PC-3 (cell line): ENCODE measurements at regions not wholly inside any gene's neighbourhood (a gene's known extent, or its start where the extent isn't known, plus 50 kb on each side); places are given as distances from the start of the nearest gene placed in this dataset.
A peak's percentile ranks its signal among the peaks of the same experiment; 100 is the strongest.

ENCODE experiments used
- ATAC-seq: fragments of 200-7000 bp; cut with Tn5 transposase; 2 replicates; pipeline ENCODE4 v1.9.1; 2020; ENCODE audit warnings: mild to moderate bottlenecking, moderate library complexity
- BruUV-seq: library from RNA; stranded (reverse); fragments of 400-500 nt; replicated peaks from 2 replicates; lab custom pipeline; 2021; lab: Mats Ljungman, UMichigan
- CTCF ChIA-PET: fragments of 300-600 bp; sonication (Branson Sonifier 250); formaldehyde crosslinking; loops from one replicate; lab custom pipeline; 2022; ENCODE audit warnings: antibody characterized with exemption; lab: Charles Lee
- POLR2A ChIA-PET: fragments of 300-600 bp; sonication (Branson Sonifier 250); formaldehyde crosslinking; loops from one replicate; lab custom pipeline; 2022; ENCODE audit warnings: antibody characterized with exemption; ENCODE audit not compliant: unreplicated experiment; lab: Charles Lee
- DNase-seq: peaks from one replicate; pipeline ENCODE4 v3.0.0-alpha.2; 2015
- H2AFZ ChIP-seq: fragments of 300-600 bp; sonication (generic); 2 replicates; pipeline ENCODE4 v1.6.0; 2016; ENCODE audit warnings: antibody characterized with exemption, low read length
- H3F3A ChIP-seq: fragments of 300-600 bp; sonication (generic); one replicate; pipeline ENCODE4 v1.6.0; 2017; ENCODE audit warnings: antibody characterized with exemption, low read length, control low read depth, mild to moderate bottlenecking; ENCODE audit not compliant: unreplicated experiment
- H3K27ac ChIP-seq: fragments of 300-600 bp; sonication (generic); 2 replicates; pipeline ENCODE4 v1.5.1; 2016; ENCODE audit warnings: mild to moderate bottlenecking, low read length
- H3K27me3 ChIP-seq: fragments of 300-600 bp; sonication (generic); 2 replicates; pipeline ENCODE4 v1.6.1; 2016; ENCODE audit warnings: low read length, mixed read lengths
- H3K36me3 ChIP-seq: fragments of 300-600 bp; sonication (generic); 2 replicates; pipeline ENCODE4 v1.6.1; 2016; ENCODE audit warnings: low read depth, mixed run types, low read length, mixed read lengths
- H3K4me1 ChIP-seq: fragments of 300-600 bp; sonication (generic); 2 replicates; pipeline ENCODE4 v1.5.1; 2016; ENCODE audit warnings: low read length; ENCODE audit not compliant: insufficient read depth
- H3K4me2 ChIP-seq: fragments of 300-600 bp; sonication (generic); 2 replicates; pipeline ENCODE4 v1.6.0; 2016; ENCODE audit warnings: low read length
- H3K4me3 ChIP-seq: fragments of 300-600 bp; sonication (generic); 2 replicates; pipeline ENCODE4 v1.5.1; 2016; ENCODE audit warnings: mild to moderate bottlenecking, low read length, mixed read lengths
- H3K79me2 ChIP-seq: fragments of 300-600 bp; sonication (generic); 2 replicates; pipeline ENCODE4 v1.6.1; 2017; ENCODE audit warnings: low read length, mixed read lengths
- H3K9ac ChIP-seq: fragments of 300-600 bp; sonication (generic); 2 replicates; pipeline ENCODE4 v1.6.0; 2016; ENCODE audit warnings: mild to moderate bottlenecking, low read length
- H3K9me2 ChIP-seq: fragments of 300-600 bp; sonication (generic); replicated peaks from 2 replicates; pipeline ENCODE4 v1.6.1; 2016; ENCODE audit warnings: mixed run types, low read length, mixed read lengths
- H3K9me3 ChIP-seq: fragments of 300-600 bp; sonication (generic); 2 replicates; pipeline ENCODE4 v1.6.1; 2016; ENCODE audit warnings: low read length, mixed read lengths
- H4K20me1 ChIP-seq: fragments of 300-600 bp; sonication (generic); 2 replicates; pipeline ENCODE4 v1.6.1; 2016; ENCODE audit warnings: low read length, mixed read lengths
- EZH2 ChIP-seq: fragments of 300-600 bp; sonication (generic); IDR thresholded peaks from one replicate; pipeline ENCODE4 v1.6.1; 2017; ENCODE audit warnings: antibody characterized with exemption, mild to moderate bottlenecking, low read length; ENCODE audit not compliant: unreplicated experiment
- EZH2phosphoT487 ChIP-seq: fragments of 300-600 bp; sonication (generic); IDR thresholded peaks from 2 replicates; pipeline ENCODE4 v1.6.1; 2018; ENCODE audit warnings: mild to moderate bottlenecking, antibody characterized with exemption, low read length, borderline replicate concordance
- intact Hi-C: fragments of 100-400 bp; cut with micrococcal nuclease; formaldehyde crosslinking; loops from 2 replicates; pipeline ENCODE4 v1.9.0; 2023
- TF ChIP-seq, protein P1 (sequence below): fragments of 300-600 bp; sonication (generic); conservative IDR thresholded peaks from 2 replicates; pipeline ENCODE4 v1.5.1; 2017; ENCODE audit warnings: antibody characterized with exemption, low read depth, mild to moderate bottlenecking, low read length

DNA sequence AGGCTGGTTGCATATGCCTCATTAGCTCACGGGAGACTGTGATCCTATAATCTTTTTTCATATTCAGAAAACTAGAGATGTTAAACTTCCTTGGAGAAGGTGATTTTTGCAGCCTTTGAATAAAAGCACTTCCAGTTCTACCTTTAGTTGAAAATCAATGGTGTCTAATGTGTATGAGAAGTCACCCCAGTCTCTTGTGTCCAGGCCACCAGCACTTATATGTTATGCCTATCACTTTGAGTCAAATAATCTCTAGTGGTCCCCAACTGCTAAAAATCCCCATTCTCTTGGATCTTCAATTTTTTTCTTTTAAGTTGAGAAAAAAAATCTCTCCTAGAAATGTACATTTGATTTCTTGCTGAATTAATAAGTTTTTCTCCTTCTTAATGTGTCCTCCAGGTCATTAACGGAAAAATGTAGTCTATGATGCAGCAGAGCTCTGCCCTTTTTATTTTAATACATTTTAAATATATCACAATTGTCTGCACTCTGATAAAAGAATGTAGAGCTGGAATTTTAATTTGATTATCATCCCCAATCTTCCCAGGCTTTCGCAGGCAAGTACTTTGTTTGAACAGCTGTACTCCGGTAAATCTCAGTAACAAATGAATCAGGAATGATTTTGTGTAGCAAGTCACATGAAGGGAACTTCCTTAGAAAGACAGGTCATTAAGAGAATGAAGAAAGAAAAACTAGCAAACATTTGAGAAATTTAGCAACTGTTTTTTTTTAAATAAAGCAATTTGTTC is 147.0 kb downstream of the SOX4 start:
- ATAC-seq (no peak), DNase-seq (peak; percentile 62)
- intact Hi-C loops: loop anchor here (10.0 kb wide), 2 partner anchors 164 to 494 kb away; no protein-coding TSS in a partner anchor
- Histone ChIP-seq H3K36me3 (no peaks in the 10 kb centered on the region), H3K9me3 (no peaks in the 10 kb centered on the region), H3K27ac (peak overlapping the region; percentile 52), H3K9ac (0 out of 2 replicates have a peak overlapping the region, but pooled peaks have one; percentile 21), H3F3A (no peaks in the 10 kb centered on the region), H3K4me1 (peaks cover 58% of the 10 kb centered on the region), H4K20me1 (no peaks in the 10 kb centered on the region), H3K27me3 (no peaks in the 10 kb centered on the region), H3K79me2 (no peaks in the 10 kb centered on the region), H3K9me2 (no peaks in the 10 kb centered on the region), H2AFZ (no peak overlapping the region), H3K4me2 (peak overlapping the region; percentile 69), H3K4me3 (no peak overlapping the region; the same call in 1 of the 2 replicates)
- TF ChIP-seq EZH2 (no peak), EZH2phosphoT487 (no peak)
- TF ChIP-seq, protein P1, sequence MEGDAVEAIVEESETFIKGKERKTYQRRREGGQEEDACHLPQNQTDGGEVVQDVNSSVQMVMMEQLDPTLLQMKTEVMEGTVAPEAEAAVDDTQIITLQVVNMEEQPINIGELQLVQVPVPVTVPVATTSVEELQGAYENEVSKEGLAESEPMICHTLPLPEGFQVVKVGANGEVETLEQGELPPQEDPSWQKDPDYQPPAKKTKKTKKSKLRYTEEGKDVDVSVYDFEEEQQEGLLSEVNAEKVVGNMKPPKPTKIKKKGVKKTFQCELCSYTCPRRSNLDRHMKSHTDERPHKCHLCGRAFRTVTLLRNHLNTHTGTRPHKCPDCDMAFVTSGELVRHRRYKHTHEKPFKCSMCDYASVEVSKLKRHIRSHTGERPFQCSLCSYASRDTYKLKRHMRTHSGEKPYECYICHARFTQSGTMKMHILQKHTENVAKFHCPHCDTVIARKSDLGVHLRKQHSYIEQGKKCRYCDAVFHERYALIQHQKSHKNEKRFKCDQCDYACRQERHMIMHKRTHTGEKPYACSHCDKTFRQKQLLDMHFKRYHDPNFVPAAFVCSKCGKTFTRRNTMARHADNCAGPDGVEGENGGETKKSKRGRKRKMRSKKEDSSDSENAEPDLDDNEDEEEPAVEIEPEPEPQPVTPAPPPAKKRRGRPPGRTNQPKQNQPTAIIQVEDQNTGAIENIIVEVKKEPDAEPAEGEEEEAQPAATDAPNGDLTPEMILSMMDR: no peak
- ChIA-PET POLR2A (no interaction called here), CTCF (no interaction called here)
- BruUV-seq: no TSS peak

DNA sequence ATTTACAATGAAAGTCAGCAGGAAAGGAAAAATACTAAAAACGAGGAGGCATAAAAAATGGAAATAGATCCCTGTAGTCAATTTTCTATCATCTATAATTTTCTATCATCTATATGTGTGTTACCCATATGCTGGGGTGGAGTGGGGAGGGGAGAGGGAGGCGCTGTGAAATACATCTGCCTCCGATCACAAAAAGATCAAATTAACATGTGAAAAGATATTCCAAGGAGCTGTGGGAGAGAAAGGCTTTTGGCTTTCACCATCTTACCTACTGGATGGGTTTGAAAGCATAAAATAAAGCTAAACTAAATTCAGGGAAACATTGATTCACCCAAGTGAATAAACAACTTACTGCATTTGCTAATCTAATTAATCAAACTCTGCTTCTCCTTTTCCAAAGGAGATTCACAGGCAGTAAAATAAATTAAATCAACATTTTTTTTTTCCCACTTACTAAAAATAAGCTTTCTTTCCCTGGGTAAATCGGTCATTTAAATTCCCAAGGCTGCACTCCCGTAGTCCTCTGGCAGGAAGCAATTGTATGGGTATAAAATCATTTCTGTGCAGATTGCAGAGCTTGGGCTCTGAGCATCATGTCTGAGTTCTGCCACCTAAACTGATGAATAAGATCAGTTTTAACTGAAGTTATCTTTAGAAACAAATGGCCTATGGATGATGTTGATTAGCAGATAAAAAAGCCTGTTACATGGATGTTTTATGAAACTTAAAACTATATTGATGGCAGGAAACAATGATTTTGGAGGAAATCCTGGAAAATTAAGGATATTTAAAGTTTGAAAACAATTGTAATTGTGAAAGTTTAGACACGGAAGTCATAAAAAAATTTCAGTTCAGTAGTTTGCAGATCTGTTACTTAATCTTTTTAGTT is 147.9 kb downstream of the SOX4 start:
- BruUV-seq: no TSS peak
- DNase-seq: no peak
- H3K9me2 ChIP-seq: no peaks in the 10 kb centered on the region
- ATAC-seq: 0 out of 2 replicates have a peak, but pooled peaks have one; percentile 12
- CTCF ChIA-PET: interaction anchor here (0.7 kb wide), 1 partner anchor 980 kb away, joined by 3 read pairs; no protein-coding TSS in a partner anchor
- peak overlapping the region; percentile 29 for H2AFZ ChIP-seq
- intact Hi-C loops: loop anchor here (10.0 kb wide), 2 partner anchors 163 to 493 kb away; no protein-coding TSS in a partner anchor
- H3K4me1 ChIP-seq: peaks cover 58% of the 10 kb centered on the region
- H3K36me3 ChIP-seq: no peaks in the 10 kb centered on the region
- peak overlapping the region; percentile 69 for H3K4me2 ChIP-seq
- H4K20me1 ChIP-seq: no peaks in the 10 kb centered on the region
- H3K27ac ChIP-seq: peak overlapping the region; percentile 52
- no peaks in the 10 kb centered on the region for H3K27me3 ChIP-seq
- no peaks in the 10 kb centered on the region for H3K79me2 ChIP-seq
- H3K9ac ChIP-seq: peak overlapping the region; percentile 21; the same call in 1 of the 2 replicates
- H3K9me3 ChIP-seq: no peaks in the 10 kb centered on the region
- POLR2A ChIA-PET: interaction anchor here (0.6 to 0.7 kb wide), 3 partner anchors 28 to 718 kb away, joined by 3 to 6 read pairs (median 5); no protein-coding TSS in a partner anchor
- TF ChIP-seq EZH2 (no peak), EZH2phosphoT487 (no peak)
- TF ChIP-seq, protein P1: no peak
- no peaks in the 10 kb centered on the region for H3F3A ChIP-seq
- peak overlapping the region; percentile 33 for H3K4me3 ChIP-seq
